ENCODE measurements at regions not wholly inside any gene's neighbourhood (a gene's known extent, or its start where the extent isn't known, plus 50 kb on each side); places are given as distances from the start of the nearest gene placed in this dataset.
"Not testable (repeated sequence)": the region's sequence is repeated elsewhere in the genome, so short reads cannot be mapped to it uniquely, and the experiment has no call there.

DNA sequence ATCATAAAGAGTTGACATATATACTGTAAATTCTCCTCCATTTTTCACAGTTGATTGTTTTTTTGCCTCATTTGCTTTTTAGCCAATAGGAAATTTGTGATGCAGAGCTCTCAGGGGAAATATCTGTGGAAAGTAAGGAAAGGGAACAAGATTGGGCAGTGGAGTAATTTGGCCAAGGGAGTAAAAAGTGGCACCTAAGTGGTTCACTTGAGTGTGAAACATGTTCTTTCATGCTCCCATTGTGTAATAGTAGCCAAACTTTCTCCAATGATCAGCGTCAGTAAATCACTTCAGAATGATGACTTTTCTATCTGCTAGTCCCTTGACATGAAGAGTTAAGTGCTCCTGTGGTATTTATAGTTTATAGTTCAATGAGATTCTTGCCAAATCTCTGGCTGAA is 141.9 kb upstream of the KCNJ3 start:
- no peak for TF ChIP-seq POLR2A (IDR thresholded peaks at IDR 0.05; ENCODE audit: low read depth, low read length)
- FAIRE-seq, result no peak
- DNase-seq (ENCODE audit: insufficient read length, low spot score), result no peak

- FAIRE-seq (no peak), DNase-seq (ENCODE audit: insufficient read length, low spot score) (no peak)
- TF ChIP-seq POLR2A (IDR thresholded peaks at IDR 0.05; ENCODE audit: low read depth, low read length), result no peak
These were observed 140.6 kb upstream of the KCNJ3 start for GRCh38 chr2:154557906-154558305.

- no peak for TF ChIP-seq POLR2A (IDR thresholded peaks at IDR 0.05; ENCODE audit: low read depth, low read length)
- no peak for FAIRE-seq
- DNase-seq (ENCODE audit: insufficient read length, low spot score), result no peak
These were observed 133.1 kb upstream of the KCNJ3 start for GRCh38 chr2:154565433-154565832.

DNA sequence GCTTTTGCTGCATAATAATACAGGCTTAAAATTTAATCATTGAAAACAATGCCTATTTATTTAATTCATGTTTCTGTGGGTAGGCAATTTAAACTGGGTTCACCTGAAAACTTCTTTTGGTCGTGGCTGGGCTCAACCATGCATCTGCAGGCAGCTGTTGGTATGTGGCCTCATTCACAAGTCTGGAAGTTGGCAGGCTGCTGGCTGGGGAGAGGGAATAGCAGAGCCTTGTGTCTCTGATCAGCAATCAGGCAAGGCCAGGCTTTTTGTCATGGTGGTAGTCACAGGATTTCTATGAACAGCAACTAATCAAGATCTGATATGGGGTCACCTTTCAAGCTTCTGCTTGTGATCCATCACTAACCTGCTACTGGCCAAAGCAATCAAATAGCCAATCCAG is 130.1 kb upstream of the KCNJ3 start:
- FAIRE-seq (no peak), DNase-seq (ENCODE audit: insufficient read length, low spot score) (no peak)
- TF ChIP-seq POLR2A (IDR thresholded peaks at IDR 0.05; ENCODE audit: low read depth, low read length), result no peak

GRCh38 chr2:154570501-154570900 is 128.0 kb upstream of the KCNJ3 start:
- FAIRE-seq (no peak), DNase-seq (ENCODE audit: insufficient read length, low spot score) (no peak)
- no peak for TF ChIP-seq POLR2A (IDR thresholded peaks at IDR 0.05; ENCODE audit: low read depth, low read length)

GRCh38 chr2:154576699-154577098 is 121.8 kb upstream of the KCNJ3 start:
- not testable (repeated sequence) for FAIRE-seq; DNase-seq (ENCODE audit: insufficient read length, low spot score)

- FAIRE-seq, result no peak
These were observed 121.1 kb upstream of the KCNJ3 start for GRCh38 chr2:154577390-154577789.

GRCh38 chr2:154580767-154581166 is 117.7 kb upstream of the KCNJ3 start:
- DNase-seq (ENCODE audit: insufficient read length, low spot score) (no peak), FAIRE-seq (no peak)
- no peak for TF ChIP-seq POLR2A (IDR thresholded peaks at IDR 0.05; ENCODE audit: low read depth, low read length)

More at GRCh38 chr2:154577390-154577789, 121.1 kb upstream of the KCNJ3 start:
- DNase-seq (ENCODE audit: insufficient read length, low spot score), result no peak
- TF ChIP-seq POLR2A (IDR thresholded peaks at IDR 0.05; ENCODE audit: low read depth, low read length), result no peak

- not testable (repeated sequence) for DNase-seq (ENCODE audit: insufficient read length, low spot score); FAIRE-seq
These were observed 115.8 kb upstream of the KCNJ3 start for GRCh38 chr2:154582694-154583093.

DNA sequence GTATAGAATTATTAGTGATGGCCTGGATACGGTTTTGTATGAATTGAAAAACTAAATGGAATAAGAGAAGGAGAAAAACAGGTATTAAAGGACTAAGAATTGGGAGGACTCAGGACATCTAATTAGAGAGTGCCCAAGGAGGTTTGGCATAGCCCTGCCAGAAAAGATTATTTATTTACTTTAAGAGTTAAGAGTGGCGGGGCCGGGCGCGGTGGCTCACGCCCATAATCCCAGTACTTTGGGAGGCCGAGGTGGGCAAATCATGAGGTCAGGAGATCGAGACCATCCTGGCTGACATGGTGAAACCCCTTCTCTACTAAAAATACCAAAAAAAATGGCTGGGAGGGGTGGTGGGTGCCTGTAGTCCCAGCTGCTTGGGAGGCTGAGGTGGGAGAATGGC is 115.2 kb upstream of the KCNJ3 start:
- not testable (repeated sequence) for FAIRE-seq; DNase-seq (ENCODE audit: insufficient read length, low spot score)

- no peak for TF ChIP-seq POLR2A (IDR thresholded peaks at IDR 0.05; ENCODE audit: low read depth, low read length)
- no peak for FAIRE-seq
- DNase-seq (ENCODE audit: insufficient read length, low spot score), result no peak
These were observed 110.8 kb upstream of the KCNJ3 start for GRCh38 chr2:154587739-154588138.

DNA sequence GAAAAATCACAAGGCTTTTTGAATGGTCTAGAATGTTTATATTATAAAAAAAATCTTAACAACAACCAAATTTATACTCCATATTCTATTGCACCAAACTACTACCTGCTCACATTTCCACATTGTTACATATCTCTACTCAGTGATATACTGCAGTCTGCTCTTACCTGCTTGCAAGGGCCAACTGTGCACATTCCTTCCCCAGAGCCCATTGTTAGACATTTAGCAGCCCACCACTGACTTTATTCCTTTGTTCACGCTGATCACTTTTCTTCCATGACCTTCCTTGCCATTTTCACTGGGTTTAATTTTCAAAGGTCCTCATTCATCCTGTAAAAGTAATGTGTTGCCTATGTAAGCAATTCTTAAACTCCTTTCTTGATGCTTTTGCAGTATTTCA is 109.7 kb upstream of the KCNJ3 start:
- no peak for FAIRE-seq
- TF ChIP-seq POLR2A (IDR thresholded peaks at IDR 0.05; ENCODE audit: low read depth, low read length), result no peak
- DNase-seq (ENCODE audit: insufficient read length, low spot score), result no peak

DNA sequence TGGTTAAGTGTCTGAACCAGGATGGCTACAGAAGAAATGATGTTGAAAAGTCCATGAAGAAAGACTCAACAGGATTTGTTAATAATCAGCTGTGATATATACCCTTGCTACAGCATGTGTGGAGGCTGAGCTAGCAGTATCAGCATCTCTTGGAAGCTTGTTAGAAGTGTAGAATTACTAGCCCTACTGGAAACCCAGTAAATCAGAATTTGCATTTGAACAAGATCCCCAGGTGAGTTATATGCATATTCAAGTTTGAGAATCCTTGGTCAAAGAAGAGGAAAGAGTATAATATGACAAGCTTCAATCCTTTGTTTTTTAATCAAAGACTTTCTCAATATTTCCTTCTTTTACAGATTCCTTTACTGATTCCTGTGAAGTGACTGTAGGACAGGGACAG is 109.0 kb upstream of the KCNJ3 start:
- TF ChIP-seq POLR2A (IDR thresholded peaks at IDR 0.05; ENCODE audit: low read depth, low read length), result no peak
- no peak for DNase-seq (ENCODE audit: insufficient read length, low spot score)
- FAIRE-seq, result no peak

- DNase-seq (ENCODE audit: insufficient read length, low spot score), result no peak
- FAIRE-seq, result no peak
- TF ChIP-seq POLR2A (IDR thresholded peaks at IDR 0.05; ENCODE audit: low read depth, low read length), result no peak
These were observed 107.1 kb upstream of the KCNJ3 start for GRCh38 chr2:154591294-154591820.

DNA sequence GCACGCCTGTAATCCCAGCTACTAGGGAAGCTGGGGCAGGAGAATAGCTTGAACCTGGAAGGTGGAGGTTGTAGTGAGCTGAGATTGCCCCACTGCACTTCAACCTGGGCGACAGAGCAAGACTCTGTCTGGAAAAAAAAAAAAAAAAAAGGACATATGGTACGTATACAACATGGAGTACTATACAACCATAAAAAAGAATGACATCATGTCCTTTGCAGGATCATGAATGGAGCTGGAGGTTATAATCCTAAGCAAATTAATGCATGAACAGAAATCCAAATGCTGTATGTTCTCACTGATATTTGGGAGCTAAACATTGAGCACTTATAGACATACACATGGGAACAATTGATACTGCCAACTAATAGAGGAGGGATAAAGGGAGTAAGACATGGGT is 99.3 kb upstream of the KCNJ3 start:
- FAIRE-seq (no peak), DNase-seq (ENCODE audit: insufficient read length, low spot score) (no peak)
- no peak for TF ChIP-seq POLR2A (IDR thresholded peaks at IDR 0.05; ENCODE audit: low read depth, low read length)

GRCh38 chr2:154600927-154601494 is 97.5 kb upstream of the KCNJ3 start:
- no peak for DNase-seq (ENCODE audit: insufficient read length, low spot score)
- FAIRE-seq, result no peak
- TF ChIP-seq POLR2A (IDR thresholded peaks at IDR 0.05; ENCODE audit: low read depth, low read length), result no peak

All from H54 (cell line).